Lower leg skin (tissue), 3 donors: ENCODE measurements at regions not wholly inside any gene's neighbourhood (a gene's known extent, or its start where the extent isn't known, plus 50 kb on each side); places are given as distances from the start of the nearest gene placed in this dataset.

ENCODE experiments used
- POLR2A ChIP-seq, 2 donors: fragments of 450-650 bp; IDR thresholded peaks; one replicate each; pipeline ENCODE4 v1.6.1; 2016 to 2017; ENCODE audit warnings: antibody characterized with exemption in 2 of 2, mild to moderate bottlenecking in 1 of 2, moderate library complexity in 1 of 2
- TF ChIP-seq, protein P1 (sequence below), 3 donors: fragments of 450-650 bp; IDR thresholded peaks; one replicate each; pipeline ENCODE4 v1.5.1; 2016; ENCODE audit warnings: antibody characterized with exemption in 3 of 3, mild to moderate bottlenecking in 3 of 3, moderate library complexity in 2 of 3

DNA sequence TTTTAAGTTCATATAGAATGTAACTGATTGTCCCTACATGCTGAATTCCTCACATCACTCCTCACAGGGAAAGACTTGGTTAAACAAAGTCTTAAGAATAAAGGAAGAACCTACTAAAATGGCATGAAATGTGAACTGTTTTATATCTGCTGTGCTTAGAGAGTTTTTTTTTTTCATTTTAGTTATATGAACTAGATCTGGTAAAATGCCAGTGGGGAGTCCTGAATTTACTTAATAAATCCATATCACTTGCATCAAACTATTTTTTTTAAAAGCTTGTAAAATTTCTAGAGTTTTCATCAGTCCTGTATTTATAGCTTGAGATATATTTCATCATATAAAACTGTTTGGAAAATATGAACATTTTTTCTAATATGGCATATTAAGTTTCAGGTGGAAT lies 1528.6 kb downstream of the EFNA5 start:
- TF ChIP-seq, protein P1, sequence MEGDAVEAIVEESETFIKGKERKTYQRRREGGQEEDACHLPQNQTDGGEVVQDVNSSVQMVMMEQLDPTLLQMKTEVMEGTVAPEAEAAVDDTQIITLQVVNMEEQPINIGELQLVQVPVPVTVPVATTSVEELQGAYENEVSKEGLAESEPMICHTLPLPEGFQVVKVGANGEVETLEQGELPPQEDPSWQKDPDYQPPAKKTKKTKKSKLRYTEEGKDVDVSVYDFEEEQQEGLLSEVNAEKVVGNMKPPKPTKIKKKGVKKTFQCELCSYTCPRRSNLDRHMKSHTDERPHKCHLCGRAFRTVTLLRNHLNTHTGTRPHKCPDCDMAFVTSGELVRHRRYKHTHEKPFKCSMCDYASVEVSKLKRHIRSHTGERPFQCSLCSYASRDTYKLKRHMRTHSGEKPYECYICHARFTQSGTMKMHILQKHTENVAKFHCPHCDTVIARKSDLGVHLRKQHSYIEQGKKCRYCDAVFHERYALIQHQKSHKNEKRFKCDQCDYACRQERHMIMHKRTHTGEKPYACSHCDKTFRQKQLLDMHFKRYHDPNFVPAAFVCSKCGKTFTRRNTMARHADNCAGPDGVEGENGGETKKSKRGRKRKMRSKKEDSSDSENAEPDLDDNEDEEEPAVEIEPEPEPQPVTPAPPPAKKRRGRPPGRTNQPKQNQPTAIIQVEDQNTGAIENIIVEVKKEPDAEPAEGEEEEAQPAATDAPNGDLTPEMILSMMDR (IDR thresholded peaks at IDR 0.05): no peak
- TF ChIP-seq POLR2A (IDR thresholded peaks at IDR 0.05): no peak
